ENCODE measurements at regions not wholly inside any gene's neighbourhood (a gene's known extent, or its start where the extent isn't known, plus 50 kb on each side); places are given as distances from the start of the nearest gene placed in this dataset.

- TF ChIP-seq CTCF (IDR thresholded peaks at IDR 0.05): no peak
- TF ChIP-seq POLR2AphosphoS5 (IDR thresholded peaks at IDR 0.05; ENCODE audit: low read depth, low read length): no peak
- TF ChIP-seq REST (IDR thresholded peaks at IDR 0.05; ENCODE audit: insufficient read depth in 1 of 2, low read depth in 2 of 2, low read length in 1 of 2): no peak
- no peak for TF ChIP-seq TCF7L2 (IDR thresholded peaks at IDR 0.05; ENCODE audit: low read depth, low read length)
- no peak for TF ChIP-seq SIN3A (IDR thresholded peaks at IDR 0.05; ENCODE audit: borderline replicate concordance, insufficient read depth, low read depth, low read length)
These were observed 236.3 kb upstream of the N4BP1 start for GRCh38 chr16:48846277-48846676.

Data from Panc1 (cell line).